IPS DF 4.7 (cell line): ENCODE measurements at regions not wholly inside any gene's neighbourhood (a gene's known extent, or its start where the extent isn't known, plus 50 kb on each side); places are given as distances from the start of the nearest gene placed in this dataset.
"Not testable (repeated sequence)": the region's sequence is repeated elsewhere in the genome, so short reads cannot be mapped to it uniquely, and the experiment has no call there.

Experiments used
- DNase-seq: peaks from one replicate; pipeline ENCODE4 v3.0.0-alpha.2; 2013; ENCODE audit warnings: low spot score; ENCODE audit errors: extremely low read depth

DNA sequence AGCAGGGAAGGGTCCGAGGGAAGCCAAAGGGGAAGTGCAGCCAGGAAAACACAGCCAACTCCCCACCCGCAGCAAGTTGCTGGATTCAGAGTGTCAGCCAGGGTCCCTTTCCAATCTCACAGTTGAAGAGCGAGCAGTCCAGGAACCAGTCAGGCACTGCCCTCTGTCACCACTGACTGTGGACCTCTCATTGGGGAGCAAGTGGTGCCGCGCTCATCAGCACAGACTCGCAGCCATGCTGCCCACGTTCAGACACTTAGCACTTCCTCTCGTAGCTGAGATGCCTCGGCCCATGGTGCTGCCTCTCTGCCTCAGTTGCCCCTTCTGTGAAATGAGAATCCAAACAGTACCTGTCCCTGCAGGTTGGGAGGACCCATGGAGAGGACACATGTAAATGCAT lies 123.6 kb upstream of the CHST15 start:
- DNase-seq, result no peak

DNA sequence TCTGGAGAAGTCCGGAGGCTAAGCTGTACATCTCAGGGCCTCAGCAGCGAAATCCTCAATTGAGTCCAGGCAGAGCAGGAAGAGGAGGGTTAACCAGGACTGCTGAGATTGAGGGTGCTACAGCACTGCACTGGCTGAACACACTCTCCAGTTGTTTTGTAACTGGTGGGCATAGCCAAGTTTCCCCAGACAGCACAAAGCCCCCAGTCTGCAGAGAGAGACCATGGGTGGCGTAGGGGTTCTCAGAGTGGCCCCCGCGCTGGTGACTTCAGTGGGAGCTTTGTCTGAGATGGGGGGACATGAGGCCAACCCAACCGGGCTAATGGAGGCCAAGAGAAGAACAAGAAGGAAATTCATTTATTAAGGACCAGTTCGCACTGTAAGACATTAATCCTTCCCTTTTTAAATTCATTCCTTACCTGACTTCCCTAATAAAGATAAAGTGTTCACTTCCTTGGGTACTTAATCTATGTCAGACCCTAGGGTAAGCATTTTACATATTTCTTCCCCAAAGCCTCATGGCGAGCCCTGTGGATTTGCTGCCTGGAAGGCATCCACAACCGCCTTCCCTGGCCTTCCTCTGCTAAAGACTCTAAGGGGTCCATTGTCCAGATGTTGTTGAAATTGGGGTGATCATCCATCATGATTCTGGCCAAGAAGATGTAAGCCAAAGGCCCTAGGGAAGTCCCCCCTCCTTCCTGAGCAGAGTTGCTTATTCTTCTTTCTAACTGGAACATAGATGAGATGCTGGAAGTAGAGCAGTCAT lies 121.4 kb upstream of the CHST15 start:
- no peak for DNase-seq

DNA sequence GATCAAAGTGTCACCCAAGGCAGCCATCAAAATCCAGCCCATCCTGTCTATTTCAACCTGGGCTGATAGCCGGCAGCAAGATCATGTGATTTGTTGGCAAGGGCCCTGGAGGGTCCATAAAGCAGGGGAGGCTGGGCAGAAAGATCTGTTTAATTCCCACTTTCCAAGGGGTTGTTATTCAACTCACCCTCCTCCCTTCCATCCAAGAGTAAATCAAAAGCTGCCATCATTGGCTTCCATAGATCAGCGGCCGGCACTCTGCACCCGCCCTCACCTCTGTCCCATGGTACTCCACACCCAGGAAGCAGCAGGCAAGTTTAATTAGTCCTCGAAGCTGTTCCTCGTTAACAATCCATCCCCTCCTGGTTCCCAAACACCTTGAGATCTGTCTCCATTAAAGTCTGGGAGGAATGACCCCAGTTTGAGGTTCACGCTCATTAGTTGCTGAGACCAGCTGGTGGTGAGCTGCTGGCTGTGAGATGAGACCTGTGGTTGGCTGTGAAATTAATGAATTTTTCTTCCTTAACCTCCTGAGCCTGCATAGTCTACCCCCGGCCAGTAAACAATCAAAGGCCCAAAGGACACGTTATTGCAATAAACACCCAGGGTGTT lies 120.6 kb upstream of the CHST15 start:
- DNase-seq, result no peak

DNA sequence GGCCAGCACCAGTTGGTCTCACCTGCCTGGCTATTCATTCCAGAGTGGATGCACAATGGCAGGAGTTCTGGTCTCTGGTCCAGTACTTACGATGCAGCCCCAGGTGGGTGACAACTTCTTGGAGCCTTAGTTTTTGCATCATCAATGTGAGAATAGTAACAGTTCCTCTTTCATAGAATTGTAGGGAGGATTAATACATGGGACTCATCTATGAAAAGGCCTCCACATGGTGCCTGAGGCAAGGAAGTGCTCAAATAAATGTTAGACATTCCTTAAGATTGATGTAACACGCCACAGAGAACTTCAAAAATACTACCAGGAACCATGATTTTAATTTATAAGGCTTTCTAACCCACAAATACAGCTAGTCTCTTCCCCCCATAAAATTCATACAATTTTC lies 120.1 kb upstream of the CHST15 start:
- no peak for DNase-seq

DNA sequence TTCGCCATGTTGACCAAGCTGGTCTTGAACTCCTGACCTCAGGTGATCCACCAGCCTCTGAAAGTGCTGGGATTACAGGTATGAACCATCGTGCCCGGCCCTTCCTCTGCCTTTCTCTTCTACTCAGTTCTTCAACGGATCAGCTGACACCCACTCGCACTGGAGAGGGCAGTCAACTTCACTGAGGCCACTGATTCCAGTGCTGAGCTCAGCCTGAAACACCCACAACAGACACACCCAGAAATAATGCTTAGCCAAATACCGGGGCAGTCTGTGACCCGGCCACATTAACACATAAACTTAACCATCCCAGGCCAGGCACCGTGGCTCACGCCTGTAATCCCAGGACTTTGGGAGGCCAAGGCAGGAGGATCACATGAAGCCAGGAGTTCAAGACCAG lies 119.3 kb upstream of the CHST15 start:
- no peak for DNase-seq

DNA sequence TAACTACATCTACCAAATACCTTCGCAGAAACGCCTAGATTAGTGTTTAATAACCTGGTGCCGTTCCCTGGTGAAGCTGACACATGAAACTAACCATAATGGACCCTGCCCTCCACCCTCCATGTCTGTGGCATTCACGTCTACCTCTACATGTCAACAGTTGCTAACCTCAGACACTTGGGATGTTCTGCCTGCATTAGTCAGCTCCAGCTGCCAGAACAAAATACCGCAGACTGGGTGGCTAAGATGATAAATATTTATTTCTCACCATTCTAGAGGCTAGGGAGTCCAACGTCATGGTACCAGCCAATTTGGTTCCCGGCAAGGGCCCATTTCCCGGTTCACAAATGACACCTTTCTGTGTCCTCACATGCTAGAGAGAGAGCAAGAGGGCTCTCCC lies 118.5 kb upstream of the CHST15 start:
- no peak for DNase-seq

DNA sequence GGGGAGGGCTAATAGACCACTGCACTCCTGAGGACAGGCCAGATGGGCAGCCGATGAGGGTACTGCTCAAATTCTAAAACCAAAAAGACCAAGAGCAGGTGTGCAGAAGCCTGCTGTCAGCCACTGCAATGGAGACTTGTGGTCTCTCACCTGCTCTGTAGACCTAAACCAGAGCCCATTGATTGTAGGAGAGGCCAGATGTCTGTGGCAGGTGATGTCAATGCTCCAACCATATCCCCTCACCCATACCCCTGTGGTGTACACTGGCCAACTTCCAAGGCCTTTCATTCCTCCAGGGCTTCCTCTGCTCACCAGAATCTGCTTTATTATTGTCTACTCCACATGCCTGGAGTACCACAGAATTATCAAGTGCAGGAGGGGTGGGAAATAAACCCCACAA lies 116.9 kb upstream of the CHST15 start:
- no peak for DNase-seq

DNA sequence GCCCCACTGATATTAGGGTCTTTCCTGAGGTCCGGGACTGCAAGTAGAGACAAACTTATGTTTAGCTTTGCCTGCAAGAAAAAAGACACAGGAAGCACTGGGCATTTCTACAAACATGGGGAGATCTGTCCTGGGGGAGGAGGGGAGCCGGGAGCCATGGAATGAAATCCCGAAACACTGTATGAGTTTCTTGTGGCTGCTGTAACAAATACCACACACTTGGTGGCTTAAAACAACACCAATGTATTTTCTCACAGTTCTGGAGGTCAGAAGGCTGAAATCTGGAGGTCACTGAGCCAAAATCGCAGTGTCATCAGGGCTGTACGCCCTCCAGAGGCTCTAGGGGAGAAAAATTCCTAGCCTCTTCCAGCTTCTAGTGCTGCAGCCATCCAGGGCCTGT lies 114.0 kb upstream of the CHST15 start:
- DNase-seq, result no peak

DNA sequence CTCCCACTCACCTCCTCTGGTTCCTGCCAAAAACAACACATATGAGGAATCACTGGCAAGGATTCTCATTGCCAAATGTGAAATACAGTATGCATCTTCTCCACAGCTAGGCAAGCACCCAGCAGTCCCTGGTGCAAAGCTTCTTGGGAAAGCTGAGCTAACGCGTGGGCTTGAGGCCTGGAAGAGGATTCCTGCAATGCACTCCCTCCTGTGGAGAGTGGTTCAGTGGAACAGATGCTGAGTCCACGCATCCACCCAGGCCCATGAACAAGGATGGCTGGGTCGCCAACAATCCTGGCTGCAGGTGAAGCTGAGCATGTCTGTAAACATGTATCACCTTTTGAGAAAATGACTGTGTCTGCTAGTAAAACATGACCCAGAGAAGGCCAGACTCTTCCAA lies 113.2 kb upstream of the CHST15 start:
- no peak for DNase-seq

DNA sequence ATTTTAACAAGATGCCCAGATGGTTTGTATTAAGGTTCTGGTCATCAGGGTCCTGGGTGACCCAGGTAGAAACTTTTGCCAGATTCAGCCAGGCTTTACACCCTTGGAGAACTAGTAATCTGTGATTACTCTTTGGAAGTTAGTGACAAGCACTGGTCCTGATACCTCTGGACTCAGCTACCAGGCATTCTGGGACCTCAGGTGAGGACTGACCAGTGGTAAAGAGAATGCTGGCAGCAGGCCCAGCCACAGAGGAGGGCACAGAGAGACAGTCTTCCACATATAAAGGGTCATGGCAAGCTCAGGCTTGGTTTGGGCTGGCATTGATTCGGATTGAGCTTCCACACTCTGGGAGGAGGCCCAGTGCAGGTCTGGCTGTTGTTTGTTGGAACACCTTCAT lies 112.0 kb upstream of the CHST15 start:
- DNase-seq, result no peak

DNA sequence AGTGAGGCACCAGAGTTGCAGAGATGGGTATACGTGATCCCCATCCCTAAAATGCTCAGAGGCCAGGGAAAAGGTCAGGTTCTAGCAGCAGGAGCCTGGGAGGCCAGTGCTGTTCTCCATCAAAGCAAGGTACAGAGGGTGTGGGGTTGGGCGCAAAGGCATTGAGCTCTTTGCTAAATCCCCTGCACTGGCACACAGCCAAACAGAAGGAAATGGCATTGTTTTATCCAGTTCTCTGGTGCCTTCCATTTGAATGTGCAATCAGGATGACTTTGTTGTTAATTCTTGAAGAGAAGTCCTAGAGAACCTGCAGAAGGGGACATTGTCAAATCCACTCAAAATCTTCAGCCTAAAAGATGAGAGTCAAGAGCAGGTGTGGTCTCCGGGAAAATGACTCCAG lies 111.3 kb upstream of the CHST15 start:
- DNase-seq, result no peak

DNA sequence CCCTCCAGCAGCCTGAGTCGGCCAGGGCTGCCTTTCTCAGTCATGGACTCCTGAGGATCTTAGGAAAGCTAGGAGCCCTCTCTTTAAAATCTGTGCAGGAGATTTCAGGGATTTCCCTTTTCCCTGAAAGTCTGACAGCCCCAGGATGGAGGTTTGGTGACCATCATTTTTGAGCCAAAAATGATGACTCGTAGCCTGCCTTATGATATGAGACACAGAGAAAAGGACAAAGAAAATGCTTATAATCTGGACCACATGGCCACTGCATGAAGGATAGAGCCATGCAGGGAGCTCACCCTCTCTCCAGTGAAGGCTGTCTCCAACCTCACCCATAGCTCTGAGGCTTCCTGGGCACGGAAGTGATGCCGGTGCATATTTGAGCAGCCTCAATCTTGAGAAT lies 106.6 kb upstream of the CHST15 start:
- DNase-seq, result no peak

DNA sequence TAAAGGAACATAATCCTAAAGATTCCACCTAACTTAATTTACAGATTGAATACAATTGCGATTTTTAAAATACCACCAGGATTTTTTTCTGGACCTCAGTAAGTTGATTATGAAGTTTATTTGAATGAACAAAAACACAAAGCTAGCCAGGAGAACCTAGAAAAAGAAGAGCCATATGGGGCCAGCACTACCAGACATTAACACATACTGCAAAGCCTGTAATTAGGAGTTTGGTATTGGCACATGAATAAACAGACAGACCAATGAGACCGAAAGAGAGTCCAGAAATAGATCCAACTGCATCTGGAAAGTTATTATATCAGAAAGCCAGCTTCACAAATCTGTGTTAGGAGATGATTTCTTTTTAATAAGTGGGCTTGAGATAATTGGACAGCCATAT lies 105.5 kb upstream of the CHST15 start:
- DNase-seq, result no peak

DNA sequence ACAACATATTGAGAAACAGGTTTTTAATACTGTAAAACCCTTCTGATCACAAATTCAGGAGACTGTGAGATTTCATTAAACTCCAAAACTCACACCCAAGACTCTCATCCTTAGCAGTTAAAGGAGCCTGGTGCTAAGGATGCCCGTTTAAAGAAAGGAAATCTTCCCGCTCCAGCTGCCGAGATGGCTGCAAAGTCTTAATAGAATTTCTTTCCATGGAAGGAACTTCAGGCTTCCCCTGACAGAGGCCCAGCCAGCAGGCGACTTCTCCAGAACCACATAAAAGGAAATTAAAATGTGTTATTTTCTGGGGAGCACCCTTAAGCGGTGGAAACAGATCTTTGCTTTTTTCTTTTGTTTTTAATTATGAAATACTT lies 104.7 kb upstream of the CHST15 start:
- DNase-seq, result no peak

DNA sequence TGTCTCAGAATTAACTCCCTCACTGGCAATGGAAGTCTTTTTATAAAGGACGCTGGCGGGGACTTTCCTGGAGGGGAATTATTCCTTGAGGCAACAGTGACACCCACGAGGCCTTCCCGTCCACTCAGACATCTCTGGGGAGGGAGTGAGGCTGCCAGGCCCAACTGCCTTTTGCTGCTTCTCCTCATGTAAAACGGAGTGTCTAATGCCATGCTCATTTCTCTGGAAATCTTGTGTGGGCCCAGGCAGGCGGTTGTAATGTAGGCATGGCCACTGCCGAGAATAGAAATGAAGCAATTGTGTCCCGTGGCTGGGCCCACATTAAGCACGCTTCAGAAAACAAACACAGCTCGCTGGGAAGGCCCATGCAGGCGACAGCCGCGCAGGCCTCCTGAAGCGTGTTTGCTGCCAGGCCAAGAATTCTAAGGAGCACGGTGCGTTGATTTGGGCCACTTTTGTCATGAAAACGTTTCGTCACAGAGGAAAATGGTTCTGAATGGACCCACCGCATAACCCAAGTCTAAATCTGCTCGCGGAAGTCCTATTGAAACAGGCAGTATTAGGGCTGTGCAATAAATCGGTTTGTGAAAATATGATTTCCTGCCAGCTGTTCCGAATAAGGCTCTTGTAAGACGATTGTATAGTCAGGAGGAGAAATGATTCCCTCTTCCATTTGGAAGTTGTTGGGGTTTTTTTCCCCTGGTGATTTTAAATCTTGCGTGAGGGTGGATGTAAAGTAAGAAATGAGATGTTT lies 104.2 kb upstream of the CHST15 start:
- no peak for DNase-seq

DNA sequence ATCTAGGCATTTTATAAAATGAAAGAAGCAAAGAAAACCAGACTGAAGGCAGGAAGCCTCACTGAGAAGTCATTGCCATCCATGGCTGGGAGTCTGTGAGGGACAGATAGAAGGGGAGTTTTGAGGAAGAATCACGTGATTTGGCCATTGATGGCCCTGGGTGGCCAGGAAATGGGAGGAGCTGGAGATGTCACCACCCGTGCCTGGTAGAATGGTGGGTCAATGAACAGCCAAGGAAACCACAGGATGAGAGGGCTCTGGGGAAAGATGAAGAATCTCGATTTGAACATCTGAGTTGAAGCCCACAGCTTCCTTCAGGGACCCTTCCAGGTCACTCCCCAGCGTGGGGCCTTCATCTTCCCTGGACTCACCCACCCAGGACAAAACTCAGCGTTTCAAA lies 103.3 kb upstream of the CHST15 start:
- no peak for DNase-seq

DNA sequence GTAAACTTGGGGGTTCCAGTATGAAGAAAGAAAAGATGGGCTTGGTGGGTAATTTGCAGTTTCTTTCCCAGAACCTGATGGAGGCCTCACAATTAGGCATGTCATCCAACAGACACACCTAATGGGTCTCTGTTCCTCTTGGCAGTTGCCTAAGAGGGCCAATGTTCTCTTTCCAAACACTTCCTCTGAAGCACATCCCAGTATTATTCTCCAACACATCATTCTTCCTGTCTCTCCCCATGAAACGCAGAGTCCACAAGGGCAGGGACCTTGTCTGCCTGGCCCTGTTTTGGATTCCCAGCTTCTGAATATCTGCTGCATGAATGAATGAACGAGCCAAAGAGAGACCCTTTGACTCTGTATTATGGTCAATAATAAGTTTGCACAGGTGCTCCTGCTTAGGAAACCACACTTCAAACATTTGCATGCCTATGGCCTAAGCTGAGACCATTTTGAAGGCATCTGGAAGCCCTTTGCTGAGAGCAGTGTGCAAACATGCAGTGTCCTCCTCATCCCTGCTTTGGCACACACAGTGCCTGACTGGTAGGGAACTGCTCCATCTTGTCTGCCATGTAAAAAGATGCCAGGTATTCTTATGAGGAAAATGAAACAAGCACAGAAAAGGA lies 100.9 kb upstream of the CHST15 start:
- no peak for DNase-seq

DNA sequence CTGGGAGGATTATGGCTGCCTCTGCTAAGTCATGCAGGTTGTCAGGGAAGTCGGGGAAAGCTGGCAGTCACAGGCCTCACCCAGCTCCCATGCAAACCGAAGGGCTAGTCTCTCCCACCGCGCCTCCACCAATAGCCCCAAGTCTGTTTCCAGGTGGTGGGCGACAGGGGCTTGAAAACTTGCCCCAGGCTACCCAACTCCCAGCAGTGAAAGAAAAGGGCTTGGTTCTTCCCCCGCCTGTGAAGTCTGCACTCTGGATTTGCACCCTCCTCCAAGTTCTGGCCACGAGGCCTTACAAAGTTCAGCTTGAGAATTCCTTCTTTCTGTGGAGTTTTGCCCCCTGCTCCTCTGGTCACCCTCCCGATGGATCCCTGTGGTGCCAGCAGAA lies 99.9 kb upstream of the CHST15 start:
- DNase-seq, result no peak

DNA sequence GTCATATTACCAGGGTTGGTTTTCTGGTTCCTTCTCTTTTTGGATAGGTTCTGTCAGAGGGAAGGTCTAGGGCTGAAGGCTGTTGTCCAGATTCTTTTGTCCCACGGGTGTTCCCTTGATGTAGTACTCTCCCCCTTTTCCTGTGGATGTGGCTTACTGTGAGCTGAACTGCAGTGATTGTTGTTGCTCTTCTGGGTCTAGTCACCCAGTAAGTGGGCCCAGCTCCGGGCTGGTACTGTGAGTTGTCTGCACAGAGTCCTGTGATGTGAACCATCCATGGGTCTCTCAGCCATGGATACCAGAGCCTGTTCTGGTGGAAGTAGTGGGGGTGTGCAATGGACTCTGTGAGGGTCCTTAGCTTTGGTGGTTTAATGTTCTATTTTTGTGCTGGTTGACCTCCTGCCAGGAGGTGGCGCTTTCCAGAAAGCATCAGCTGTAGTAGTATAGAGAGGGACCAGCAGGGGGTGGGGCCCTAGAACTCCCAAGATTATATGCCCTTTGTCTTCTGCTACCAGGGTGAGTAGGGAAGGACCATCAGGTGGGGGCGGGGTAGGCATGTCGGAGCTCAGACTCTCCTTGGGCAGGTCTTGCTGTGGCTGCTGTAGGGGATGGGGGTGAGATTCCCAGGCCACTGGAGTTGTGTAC lies 99.4 kb upstream of the CHST15 start:
- not testable (repeated sequence) for DNase-seq

DNA sequence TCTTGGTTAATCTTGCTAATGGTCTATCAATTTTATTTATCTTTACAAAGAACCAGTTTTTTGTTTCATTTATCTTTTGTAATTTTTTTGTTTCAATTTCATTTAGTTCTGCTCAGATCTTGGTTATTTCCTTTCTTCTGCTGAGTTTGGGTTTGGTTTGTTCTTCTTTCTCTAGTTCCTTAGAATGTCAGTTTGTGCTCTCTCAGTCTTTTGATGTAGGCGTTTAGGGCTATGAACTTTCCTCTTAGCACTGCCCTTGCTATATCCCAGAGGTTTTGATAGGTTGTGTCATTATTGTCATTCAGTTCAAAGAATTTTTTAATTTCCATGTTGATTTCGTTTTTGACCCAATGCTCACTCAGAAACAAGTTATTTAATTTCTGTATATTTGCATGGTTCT lies 97.1 kb upstream of the CHST15 start:
- DNase-seq, result not testable (repeated sequence)

DNA sequence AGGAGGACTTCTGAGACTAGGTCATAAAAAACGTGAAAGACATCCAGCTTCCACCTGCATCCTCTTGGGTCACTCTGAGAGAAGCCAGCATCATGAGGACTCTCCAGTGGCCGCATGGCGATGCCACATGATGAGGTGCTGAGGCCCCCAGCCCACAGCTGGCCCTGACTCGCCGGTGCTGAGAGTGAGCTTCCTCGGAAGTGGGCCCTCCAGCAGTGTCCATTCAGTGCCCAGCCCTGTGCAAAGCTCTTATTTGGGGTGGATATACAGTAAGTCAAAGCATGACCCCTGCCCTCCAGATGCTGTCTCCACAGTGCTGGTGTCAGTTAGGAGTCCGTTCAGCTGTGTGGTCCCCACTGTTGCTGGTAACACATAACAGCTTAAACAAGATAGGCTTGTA lies 93.6 kb upstream of the CHST15 start:
- no peak for DNase-seq

DNA sequence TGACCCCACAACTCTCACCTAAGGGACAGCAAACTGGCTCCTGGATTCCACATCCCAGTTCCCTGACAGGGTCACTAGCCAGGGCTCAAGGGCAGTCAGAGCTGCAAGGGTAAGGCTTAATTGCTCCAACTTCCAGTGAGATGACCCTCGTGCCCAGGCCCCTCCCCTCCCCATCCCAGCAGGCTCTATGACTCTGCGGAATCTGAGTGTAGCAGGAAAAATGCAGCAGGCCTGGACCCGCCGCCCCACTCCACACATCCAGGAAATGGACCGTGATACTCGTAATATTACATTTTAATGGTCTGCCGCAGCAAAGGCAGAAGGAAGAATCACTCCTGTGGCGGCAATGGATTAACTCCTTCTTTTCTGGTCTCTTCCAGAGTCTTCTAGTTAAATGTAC lies 91.7 kb upstream of the CHST15 start:
- DNase-seq, result no peak
